ENCODE measurements at regions not wholly inside any gene's neighbourhood (a gene's known extent, or its start where the extent isn't known, plus 50 kb on each side); places are given as distances from the start of the nearest gene placed in this dataset.

DNA sequence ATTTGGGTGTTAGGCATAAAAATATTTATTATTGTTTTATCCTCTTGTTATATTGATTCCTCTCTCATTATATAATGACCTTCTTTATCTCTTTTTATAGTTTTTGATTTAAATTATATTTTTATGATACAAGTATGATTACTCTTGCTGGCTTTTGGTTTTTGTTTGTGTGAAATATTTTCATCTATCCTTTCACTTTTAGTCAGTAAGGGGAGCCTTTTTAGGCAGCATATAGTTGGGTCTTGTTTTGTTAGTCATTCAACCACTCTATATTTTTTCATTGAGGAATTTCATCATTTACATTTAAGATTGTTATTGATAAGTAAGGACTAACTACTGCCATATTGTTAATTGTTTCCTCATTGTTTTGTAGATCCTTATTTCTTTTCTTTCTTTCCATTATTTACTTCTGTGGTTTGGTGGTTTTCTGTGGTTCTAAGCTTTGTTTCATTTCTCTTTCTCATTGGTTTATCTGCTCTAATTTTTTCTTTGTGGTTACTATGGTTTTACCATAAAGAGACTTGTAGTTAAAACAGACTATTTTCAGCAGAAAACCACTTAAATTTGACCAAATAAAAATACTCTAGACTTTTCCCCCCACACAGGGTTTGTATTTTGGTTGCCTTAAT lies 593.1 kb downstream of the NUF2 start:
- H3K9me3 ChIP-seq (replicated peaks; ENCODE audit: control insufficient read depth, insufficient read depth, low read depth, low read length) = no peaks in the 10 kb centered on the region; the same call in 1 of the 2 replicates

More for the DNA sequence above, 593.1 kb downstream of the NUF2 start:
- in situ Hi-C loops (cut with MboI) (no loop called here), intact Hi-C loops (cut with micrococcal nuclease) (no loop called here)
- DNase-seq (ENCODE audit: extremely low read depth in 1 of 4, low spot score in 3 of 4) (no peak), ATAC-seq (no peak), FAIRE-seq (no peak)
- no peaks in the 10 kb centered on the region for H3K79me2 ChIP-seq (ENCODE audit: control insufficient read depth, insufficient read depth, low read length)
- no peak overlapping the region for H3K9ac ChIP-seq (ENCODE audit: insufficient read depth in 1 of 2, low read depth in 2 of 2, low read length in 2 of 2)
- CTCF ChIA-PET (ENCODE audit: low intra/inter-chr PET ratio) = no interaction called here
- no peak overlapping the region for H3K4me2 ChIP-seq (ENCODE audit: insufficient read depth, low read length)
- no peaks in the 10 kb centered on the region for H4K20me1 ChIP-seq (replicated peaks; ENCODE audit: control insufficient read depth, insufficient read depth, low read length)
- TF ChIP-seq FOXK1 (CRISPR knock-in tag; IDR thresholded peaks at IDR 0.05; ENCODE audit: borderline replicate concordance) = no peak
- no peak for TF ChIP-seq ETV6 (IDR thresholded peaks at IDR 0.05; ENCODE audit: borderline replicate concordance in 1 of 2, low read depth in 2 of 2, low read length in 1 of 2)
- no peak for TF ChIP-seq ETV6 (CRISPR knock-in tag; IDR thresholded peaks at IDR 0.05; ENCODE audit: borderline replicate concordance)
- no peak for TF ChIP-seq TAL1 (IDR thresholded peaks at IDR 0.05)
- no peak for TF ChIP-seq SMARCA4 (IDR thresholded peaks at IDR 0.05)
- TF ChIP-seq, protein P1, sequence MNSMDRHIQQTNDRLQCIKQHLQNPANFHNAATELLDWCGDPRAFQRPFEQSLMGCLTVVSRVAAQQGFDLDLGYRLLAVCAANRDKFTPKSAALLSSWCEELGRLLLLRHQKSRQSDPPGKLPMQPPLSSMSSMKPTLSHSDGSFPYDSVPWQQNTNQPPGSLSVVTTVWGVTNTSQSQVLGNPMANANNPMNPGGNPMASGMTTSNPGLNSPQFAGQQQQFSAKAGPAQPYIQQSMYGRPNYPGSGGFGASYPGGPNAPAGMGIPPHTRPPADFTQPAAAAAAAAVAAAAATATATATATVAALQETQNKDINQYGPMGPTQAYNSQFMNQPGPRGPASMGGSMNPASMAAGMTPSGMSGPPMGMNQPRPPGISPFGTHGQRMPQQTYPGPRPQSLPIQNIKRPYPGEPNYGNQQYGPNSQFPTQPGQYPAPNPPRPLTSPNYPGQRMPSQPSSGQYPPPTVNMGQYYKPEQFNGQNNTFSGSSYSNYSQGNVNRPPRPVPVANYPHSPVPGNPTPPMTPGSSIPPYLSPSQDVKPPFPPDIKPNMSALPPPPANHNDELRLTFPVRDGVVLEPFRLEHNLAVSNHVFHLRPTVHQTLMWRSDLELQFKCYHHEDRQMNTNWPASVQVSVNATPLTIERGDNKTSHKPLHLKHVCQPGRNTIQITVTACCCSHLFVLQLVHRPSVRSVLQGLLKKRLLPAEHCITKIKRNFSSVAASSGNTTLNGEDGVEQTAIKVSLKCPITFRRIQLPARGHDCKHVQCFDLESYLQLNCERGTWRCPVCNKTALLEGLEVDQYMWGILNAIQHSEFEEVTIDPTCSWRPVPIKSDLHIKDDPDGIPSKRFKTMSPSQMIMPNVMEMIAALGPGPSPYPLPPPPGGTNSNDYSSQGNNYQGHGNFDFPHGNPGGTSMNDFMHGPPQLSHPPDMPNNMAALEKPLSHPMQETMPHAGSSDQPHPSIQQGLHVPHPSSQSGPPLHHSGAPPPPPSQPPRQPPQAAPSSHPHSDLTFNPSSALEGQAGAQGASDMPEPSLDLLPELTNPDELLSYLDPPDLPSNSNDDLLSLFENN (IDR thresholded peaks at IDR 0.05; ENCODE audit: low read depth in 2 of 2, low read length in 2 of 2) = no peak
- no peak for TF ChIP-seq SAFB (IDR thresholded peaks at IDR 0.05; ENCODE audit: borderline replicate concordance, low read depth, low read length)
- H3K27me3 ChIP-seq (ENCODE audit: control insufficient read depth in 2 of 2, insufficient read depth in 2 of 2, low read length in 2 of 2) = no peaks in the 10 kb centered on the region
- H3K4me1 ChIP-seq (replicated peaks in 1 of 2; ENCODE audit: control insufficient read depth in 2 of 2, insufficient read depth in 2 of 2, low read length in 2 of 2) = no peaks in the 10 kb centered on the region
- no peak overlapping the region for H2AFZ ChIP-seq (ENCODE audit: low read depth, low read length)
- no peaks in the 10 kb centered on the region for H3K36me3 ChIP-seq (ENCODE audit: control insufficient read depth, insufficient read depth, low read length)
- H3K9me1 ChIP-seq (ENCODE audit: control insufficient read depth, insufficient read depth, low read length) = no peaks in the 10 kb centered on the region
- no peak overlapping the region for H3K4me3 ChIP-seq
- no TSS peak for BruUV-seq (replicated peaks)
- POLR2A ChIA-PET = no interaction called here
- H3K27ac ChIP-seq (ENCODE audit: extremely low read depth, low read depth, low read length) = no peak overlapping the region

Measured in K562 (cell line).